OCI-LY3 (cell line): ENCODE measurements at regions not wholly inside any gene's neighbourhood (a gene's known extent, or its start where the extent isn't known, plus 50 kb on each side); places are given as distances from the start of the nearest gene placed in this dataset.

Experiments
- EZH2phosphoT487 ChIP-seq: fragments of 200-600 bp; shearing (Covaris generic); IDR thresholded peaks from 2 replicates; pipeline ENCODE4 v1.6.1; 2018; ENCODE audit warnings: antibody characterized with exemption, mixed run types, low read depth
- TF ChIP-seq, protein P1 (sequence below): fragments of 200-600, 300-600 bp; sonication (generic); IDR thresholded peaks from 2 replicates; pipeline ENCODE4 v1.5.1; 2014; ENCODE audit warnings: antibody characterized with exemption, low read length, low read depth

DNA sequence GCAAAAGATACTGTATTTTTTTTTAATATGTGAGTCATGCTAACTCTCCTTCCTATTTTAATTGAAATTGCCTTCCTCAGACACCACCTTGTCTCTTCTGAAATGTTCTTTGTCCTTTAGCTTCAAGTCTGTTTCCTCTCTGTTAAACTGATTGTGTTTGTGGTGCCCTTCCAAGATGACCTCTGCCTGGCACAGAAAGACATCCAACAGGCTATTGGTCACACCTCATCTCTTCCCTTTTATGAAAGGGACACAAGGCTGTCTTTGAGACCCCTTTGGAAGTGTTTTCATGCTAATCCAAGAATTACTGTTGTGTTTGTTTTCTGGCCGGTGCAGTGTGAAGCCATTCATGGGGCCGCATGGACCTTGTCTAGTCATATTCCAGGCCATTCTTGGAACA is 94.0 kb upstream of the PIK3C3 start:
- TF ChIP-seq, protein P1, sequence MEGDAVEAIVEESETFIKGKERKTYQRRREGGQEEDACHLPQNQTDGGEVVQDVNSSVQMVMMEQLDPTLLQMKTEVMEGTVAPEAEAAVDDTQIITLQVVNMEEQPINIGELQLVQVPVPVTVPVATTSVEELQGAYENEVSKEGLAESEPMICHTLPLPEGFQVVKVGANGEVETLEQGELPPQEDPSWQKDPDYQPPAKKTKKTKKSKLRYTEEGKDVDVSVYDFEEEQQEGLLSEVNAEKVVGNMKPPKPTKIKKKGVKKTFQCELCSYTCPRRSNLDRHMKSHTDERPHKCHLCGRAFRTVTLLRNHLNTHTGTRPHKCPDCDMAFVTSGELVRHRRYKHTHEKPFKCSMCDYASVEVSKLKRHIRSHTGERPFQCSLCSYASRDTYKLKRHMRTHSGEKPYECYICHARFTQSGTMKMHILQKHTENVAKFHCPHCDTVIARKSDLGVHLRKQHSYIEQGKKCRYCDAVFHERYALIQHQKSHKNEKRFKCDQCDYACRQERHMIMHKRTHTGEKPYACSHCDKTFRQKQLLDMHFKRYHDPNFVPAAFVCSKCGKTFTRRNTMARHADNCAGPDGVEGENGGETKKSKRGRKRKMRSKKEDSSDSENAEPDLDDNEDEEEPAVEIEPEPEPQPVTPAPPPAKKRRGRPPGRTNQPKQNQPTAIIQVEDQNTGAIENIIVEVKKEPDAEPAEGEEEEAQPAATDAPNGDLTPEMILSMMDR: no peak
- no peak for TF ChIP-seq EZH2phosphoT487
